ENCODE measurements at regions not wholly inside any gene's neighbourhood (a gene's known extent, or its start where the extent isn't known, plus 50 kb on each side); places are given as distances from the start of the nearest gene placed in this dataset.
A peak's percentile ranks its signal among the peaks of the same experiment; 100 is the strongest.

DNA sequence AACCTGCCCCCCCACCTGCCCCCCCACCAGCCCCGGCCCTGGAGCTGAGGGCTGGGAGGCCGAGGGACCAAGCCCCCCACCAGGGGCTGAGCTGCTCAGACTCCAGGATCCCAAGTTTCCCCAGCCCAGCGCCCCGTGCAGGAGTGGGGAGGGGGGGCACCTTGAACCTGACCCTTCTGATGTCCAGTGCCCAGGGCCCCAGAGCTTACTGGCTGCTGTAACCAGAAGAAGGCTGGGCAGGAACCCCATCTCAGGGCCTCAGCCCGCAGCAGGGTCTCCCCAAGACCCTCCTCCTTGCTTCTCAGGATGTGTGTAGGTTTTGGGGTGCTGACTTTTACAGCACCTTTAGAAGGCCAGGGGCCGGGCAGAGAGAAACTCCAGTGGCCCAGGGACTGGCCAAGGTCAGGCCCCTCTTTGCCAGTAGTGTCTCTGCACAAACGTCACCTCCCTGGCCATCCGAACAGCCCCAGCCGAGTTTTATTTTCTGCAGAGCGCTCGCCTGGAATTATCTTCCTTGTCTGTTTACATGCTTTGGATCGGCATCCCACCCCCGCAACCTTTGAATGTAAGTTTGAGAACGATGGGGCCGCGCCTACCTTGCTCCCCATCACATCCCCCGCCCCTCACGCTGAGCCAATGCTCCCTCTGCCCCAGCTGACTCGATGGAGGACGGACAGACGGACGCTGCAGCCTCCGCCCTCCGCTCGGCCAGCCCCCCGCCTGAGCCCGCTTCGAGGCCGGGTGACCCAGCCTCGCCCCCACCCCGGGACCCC lies 70.1 kb upstream of the CASZ1 start:
- in situ Hi-C loops (cut with MboI) (loop anchor here (10.0 kb wide), 1 partner anchor 432 kb away; the partner anchor contains the start of gene CENPS), intact Hi-C loops (cut with micrococcal nuclease; ENCODE audit: unreplicated experiment) (loop anchor here (2.0 kb wide), 2 partner anchors 174 to 352 kb away; no protein-coding TSS in a partner anchor)
- WGBS (ENCODE audit: insufficient coverage, insufficient replicate concordance, low lambda C conversion rate, missing lambda C conversion rate) = 5% methylated on average over 26 of the region's 31 CpGs
- Histone ChIP-seq H3K27me3 (replicated peaks in 1 of 2; ENCODE audit: control insufficient read depth in 2 of 2, insufficient read depth in 2 of 2, low read length in 1 of 2) (peaks cover 2 to 6% of the 10 kb centered on the region in 2 experiments; a peak in 3 of 4 replicates), H3K27ac (ENCODE audit: control insufficient read depth, insufficient read depth) (no peak overlapping the region), H3K79me2 (ENCODE audit: control insufficient read depth, insufficient read depth, low read length) (no peaks in the 10 kb centered on the region), H3K4me3 (no peak overlapping the region), H3K4me2 (ENCODE audit: control insufficient read depth, insufficient read depth) (peak overlapping the region; percentile 47; the same call in 1 of the 2 replicates), H3K4me1 (ENCODE audit: control insufficient read depth, insufficient read depth, low read length) (0 out of 2 replicates have a peak, but pooled peaks cover 5% of the 10 kb centered on the region), H3K9me3 (replicated peaks; ENCODE audit: control insufficient read depth, insufficient read depth, low read length) (no peaks in the 10 kb centered on the region), H4K20me1 (ENCODE audit: control insufficient read depth, insufficient read depth) (no peaks in the 10 kb centered on the region), H3K9ac (ENCODE audit: control insufficient read depth, insufficient read depth, low read length) (no peak overlapping the region), H3K36me3 (ENCODE audit: control insufficient read depth in 2 of 2, insufficient read depth in 2 of 2, low read length in 1 of 2) (no peaks in the 10 kb centered on the region), H2AFZ (ENCODE audit: control insufficient read depth, low read depth, low read length) (no peak overlapping the region)
- POLR2A ChIA-PET = no interaction called here
- CTCF ChIA-PET = interaction anchor here (0.9 to 4.5 kb wide), 5 partner anchors 175 to 371 kb away, joined by 3 to 29 read pairs (median 7); no protein-coding TSS in a partner anchor
- SMC1A ChIA-PET (ENCODE audit: uncharacterized antibody, unreplicated experiment) = interaction anchor here (0.6 to 2.4 kb wide), 4 partner anchors 175 to 371 kb away, joined by 3 to 13 read pairs (median 6); no protein-coding TSS in a partner anchor
- no peak for TF ChIP-seq MTA2 (IDR thresholded peaks at IDR 0.05; ENCODE audit: low read depth)
- no peak for TF ChIP-seq HCFC1 (IDR thresholded peaks at IDR 0.05; ENCODE audit: low read length)
- TF ChIP-seq PML (IDR thresholded peaks at IDR 0.05; ENCODE audit: low read length) = no peak
- TF ChIP-seq, protein P1, sequence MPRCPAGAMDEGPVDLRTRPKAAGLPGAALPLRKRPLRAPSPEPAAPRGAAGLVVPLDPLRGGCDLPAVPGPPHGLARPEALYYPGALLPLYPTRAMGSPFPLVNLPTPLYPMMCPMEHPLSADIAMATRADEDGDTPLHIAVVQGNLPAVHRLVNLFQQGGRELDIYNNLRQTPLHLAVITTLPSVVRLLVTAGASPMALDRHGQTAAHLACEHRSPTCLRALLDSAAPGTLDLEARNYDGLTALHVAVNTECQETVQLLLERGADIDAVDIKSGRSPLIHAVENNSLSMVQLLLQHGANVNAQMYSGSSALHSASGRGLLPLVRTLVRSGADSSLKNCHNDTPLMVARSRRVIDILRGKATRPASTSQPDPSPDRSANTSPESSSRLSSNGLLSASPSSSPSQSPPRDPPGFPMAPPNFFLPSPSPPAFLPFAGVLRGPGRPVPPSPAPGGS (IDR thresholded peaks at IDR 0.05; ENCODE audit: borderline replicate concordance, insufficient read depth, low read depth, low read length, poor library complexity, severe bottlenecking) = no peak
- TF ChIP-seq, protein P2, sequence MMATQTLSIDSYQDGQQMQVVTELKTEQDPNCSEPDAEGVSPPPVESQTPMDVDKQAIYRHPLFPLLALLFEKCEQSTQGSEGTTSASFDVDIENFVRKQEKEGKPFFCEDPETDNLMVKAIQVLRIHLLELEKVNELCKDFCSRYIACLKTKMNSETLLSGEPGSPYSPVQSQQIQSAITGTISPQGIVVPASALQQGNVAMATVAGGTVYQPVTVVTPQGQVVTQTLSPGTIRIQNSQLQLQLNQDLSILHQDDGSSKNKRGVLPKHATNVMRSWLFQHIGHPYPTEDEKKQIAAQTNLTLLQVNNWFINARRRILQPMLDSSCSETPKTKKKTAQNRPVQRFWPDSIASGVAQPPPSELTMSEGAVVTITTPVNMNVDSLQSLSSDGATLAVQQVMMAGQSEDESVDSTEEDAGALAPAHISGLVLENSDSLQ (IDR thresholded peaks at IDR 0.05) = no peak
- no peak for TF ChIP-seq NR2C1 (IDR thresholded peaks at IDR 0.05)
- FAIRE-seq (no peak), ATAC-seq (peak; percentile 54), DNase-seq (ENCODE audit: low read depth, low spot score) (no peak)
- BruUV-seq (replicated peaks) = no TSS peak
- RAD21 ChIA-PET (ENCODE audit: unreplicated experiment) = interaction anchor here (0.6 to 2.2 kb wide), 7 partner anchors 347 to 372 kb away, joined by 3 to 9 read pairs (median 4); no protein-coding TSS in a partner anchor

Data from GM12878 (cell line).